SK-N-SH (cell line): ENCODE measurements at regions not wholly inside any gene's neighbourhood (a gene's known extent, or its start where the extent isn't known, plus 50 kb on each side); places are given as distances from the start of the nearest gene placed in this dataset.
A peak's percentile ranks its signal among the peaks of the same experiment; 100 is the strongest.

Experiments
- CTCF ChIA-PET: fragments of 300-600, 350-600 bp; formaldehyde crosslinking; extraction: SDS; loops from one replicate; lab custom pipeline; 2021; lab: Yijun Ruan, JAX
- POLR2A ChIA-PET: fragments of 350-600 bp; sonication (Branson Sonifier 250); formaldehyde crosslinking; extraction: SDS; loops from one replicate; lab custom pipeline; 2020; ENCODE audit warnings: antibody characterized with exemption, inconsistent platforms; lab: Yijun Ruan, JAX
- DNase-seq: peaks from one replicate; pipeline ENCODE4 v3.0.0; 2012
- H2AFZ ChIP-seq: fragments of 200-600 bp; sonication (generic); 2 replicates; pipeline ENCODE4 v1.8.1; 2016; ENCODE audit warnings: antibody characterized with exemption, mild to moderate bottlenecking, low read depth
- H3F3A ChIP-seq: fragments of 200-600 bp; sonication (generic); replicated peaks from 2 replicates; pipeline ENCODE3; 2016; ENCODE audit warnings: antibody characterized with exemption, mild to moderate bottlenecking; ENCODE audit not compliant: insufficient read depth
- H3K27ac ChIP-seq, 2 experiments: fragments of 200-500 bp in 1 of 2; fragments of 200-600 bp in 1 of 2; sonication (Bioruptor generic) in 1 of 2; sonication (generic), shearing (Covaris generic) in 1 of 2; 2 replicates each; pipeline versions ENCODE4 v1.5.1 to v1.6.1; 2014 to 2016; ENCODE audit warnings: low read depth in 2 of 2, inconsistent platforms in 1 of 2, low read length in 1 of 2, mild to moderate bottlenecking in 1 of 2, mixed read lengths in 1 of 2
- H3K27me3 ChIP-seq: fragments of 200-600 bp; sonication (generic), shearing (Covaris generic); 2 replicates; pipeline ENCODE4 v1.6.1; 2016; ENCODE audit warnings: mixed run types; ENCODE audit not compliant: insufficient read depth
- H3K36me3 ChIP-seq, 2 experiments: fragments of 200-500 bp in 1 of 2; fragments of 200-600 bp in 1 of 2; sonication (Bioruptor generic) in 1 of 2; sonication (generic) in 1 of 2; replicated peaks in 1 of 2; 2 replicates each; pipeline versions ENCODE3 to v1.5.1; 2014 to 2016; ENCODE audit warnings: low read length in 1 of 2, mild to moderate bottlenecking in 1 of 2; ENCODE audit not compliant: insufficient read depth in 2 of 2, control insufficient read depth in 1 of 2
- H3K4me1 ChIP-seq, 2 experiments: fragments of 200-500 bp in 1 of 2; fragments of 200-600 bp in 1 of 2; sonication (Bioruptor generic) in 1 of 2; sonication (generic), shearing (Covaris generic) in 1 of 2; 2 replicates each; pipeline versions ENCODE4 v1.5.1 to v1.6.1; 2014 to 2016; ENCODE audit warnings: low read depth in 1 of 2, low read length in 1 of 2, mixed run types in 1 of 2; ENCODE audit not compliant: insufficient read depth in 2 of 2, control insufficient read depth in 1 of 2
- H3K4me2 ChIP-seq: fragments of 200-600 bp; sonication (generic), shearing (Covaris generic); 2 replicates; pipeline ENCODE4 v1.6.1; 2017; ENCODE audit warnings: mixed run types
- H3K4me3 ChIP-seq, 2 experiments: fragments of 200-500 bp in 1 of 2; fragments of 200-600 bp in 1 of 2; sonication (Bioruptor generic) in 1 of 2; sonication (generic), shearing (Covaris generic) in 1 of 2; 2 replicates each; pipeline versions ENCODE4 v1.5.1 to v1.8.1; 2014 to 2016; ENCODE audit warnings: low read depth in 2 of 2, inconsistent platforms in 1 of 2, low read length in 1 of 2, mild to moderate bottlenecking in 1 of 2, mixed read lengths in 1 of 2, moderate library complexity in 1 of 2
- H3K79me2 ChIP-seq: fragments of 200-600 bp; sonication (generic); 2 replicates; pipeline ENCODE4 v1.8.1; 2017; ENCODE audit warnings: mild to moderate bottlenecking; ENCODE audit not compliant: insufficient read depth
- H3K9ac ChIP-seq: fragments of 200-600 bp; sonication (generic); 2 replicates; pipeline ENCODE4 v1.6.1; 2017; ENCODE audit warnings: mixed run types
- H3K9me2 ChIP-seq: fragments of 200-600 bp; sonication (generic); 2 replicates; pipeline ENCODE4 v1.6.1; 2017; ENCODE audit warnings: mixed run types
- H3K9me3 ChIP-seq: fragments of 200-600 bp; sonication (generic); 2 replicates; pipeline ENCODE4 v1.6.1; 2017; ENCODE audit warnings: mixed run types, mild to moderate bottlenecking, moderate library complexity
- H4K20me1 ChIP-seq: fragments of 200-600 bp; sonication (generic); 2 replicates; pipeline ENCODE4 v1.6.1; 2017; ENCODE audit warnings: mild to moderate bottlenecking, mixed run types; ENCODE audit not compliant: insufficient read depth
- CTCF ChIP-seq: fragments of 200-600 bp; sonication (generic); IDR thresholded peaks from 2 replicates; pipeline ENCODE4 v1.6.1; 2017; ENCODE audit warnings: antibody characterized with exemption, mild to moderate bottlenecking, moderate library complexity
- EP300 ChIP-seq, 2 experiments: IDR thresholded peaks; 2 replicates each; pipeline versions ENCODE4 v1.4.0 to v1.6.1; 2012; ENCODE audit warnings: borderline replicate concordance in 1 of 2, low read depth in 1 of 2, low read length in 1 of 2
- FOSL2 ChIP-seq: IDR thresholded peaks from 2 replicates; pipeline ENCODE4 v1.4.0; 2012; ENCODE audit warnings: low read depth, mild to moderate bottlenecking, moderate library complexity, borderline replicate concordance
- FOXM1 ChIP-seq: IDR thresholded peaks from 2 replicates; pipeline ENCODE4 v1.4.0; 2012; ENCODE audit warnings: low read depth, mild to moderate bottlenecking
- JUND ChIP-seq: IDR thresholded peaks from 2 replicates; pipeline ENCODE4 v1.4.0; 2012
- MEF2A ChIP-seq: IDR thresholded peaks from 2 replicates; pipeline ENCODE4 v1.4.0; 2012; ENCODE audit warnings: low read depth, borderline replicate concordance
- NFIC ChIP-seq: IDR thresholded peaks from 2 replicates; pipeline ENCODE4 v1.4.0; 2012; ENCODE audit warnings: borderline replicate concordance
- PBX3 ChIP-seq: IDR thresholded peaks from 2 replicates; pipeline ENCODE4; 2012
- RAD21 ChIP-seq: IDR thresholded peaks from 2 replicates; pipeline ENCODE4 v1.6.1; 2012; ENCODE audit warnings: mild to moderate bottlenecking, low read length
- SIN3A ChIP-seq: IDR thresholded peaks from 2 replicates; pipeline ENCODE4 v1.6.1; 2012; ENCODE audit warnings: low read depth, mild to moderate bottlenecking, low read length, moderate library complexity, borderline replicate concordance
- TCF12 ChIP-seq: IDR thresholded peaks from 2 replicates; pipeline ENCODE4 v1.4.0; 2012
- TEAD4 ChIP-seq: IDR thresholded peaks from 2 replicates; pipeline ENCODE4 v1.4.0; 2012; ENCODE audit warnings: mild to moderate bottlenecking, borderline replicate concordance; ENCODE audit not compliant: insufficient read depth
- WGBS: methylation state at CpG from one replicate; pipeline ENCODE4 v1.1.6; 2017; ENCODE audit warnings: low lambda C conversion rate; 5-methylcytosine and 5-hydroxymethylcytosine counted together

- no peak overlapping the region for H2AFZ ChIP-seq
- no peak overlapping the region for H3K27ac ChIP-seq
- CTCF ChIA-PET, result interaction anchor here (1.9 kb wide), 1 partner anchor 33 kb away, joined by 6 read pairs; no protein-coding TSS in a partner anchor
- no peak overlapping the region for H3K4me2 ChIP-seq
- H3K4me1 ChIP-seq, result peaks cover 0 to 4% of the 10 kb centered on the region in 2 experiments; a peak in 1 of 4 replicates
- DNase-seq, result no peak
- peaks cover 10% of the 10 kb centered on the region for H3F3A ChIP-seq
- H3K27me3 ChIP-seq, result no peaks in the 10 kb centered on the region
- 43% methylated on average over 3 of the region's 3 CpGs for WGBS
- H3K36me3 ChIP-seq, result no peaks in the 10 kb centered on the region
- no peak overlapping the region for H3K9ac ChIP-seq
- no peaks in the 10 kb centered on the region for H3K9me2 ChIP-seq
- H4K20me1 ChIP-seq, result no peaks in the 10 kb centered on the region
- POLR2A ChIA-PET, result no interaction called here
- no peak for TF ChIP-seq CTCF
- no peaks in the 10 kb centered on the region for H3K9me3 ChIP-seq
- no peak overlapping the region for H3K4me3 ChIP-seq
- no peaks in the 10 kb centered on the region for H3K79me2 ChIP-seq
Observed at GRCh38 chr7:34354011-34354410, 304.0 kb upstream of the NPSR1 start.

GRCh38 chr7:34354899-34355298 is 303.1 kb upstream of the NPSR1 start:
- CTCF ChIA-PET, result interaction anchor here (4.0 kb wide), 1 partner anchor 34 kb away, joined by 17 read pairs; no protein-coding TSS in a partner anchor
- peaks cover 10% of the 10 kb centered on the region for H3F3A ChIP-seq
- peak overlapping the region; percentile 50; the same call in 1 of the 2 replicates for H2AFZ ChIP-seq
- H3K27ac ChIP-seq, result peak overlapping the region; percentile 51 to 60; a peak in 3 of 4 replicates
- peaks cover 0 to 4% of the 10 kb centered on the region in 2 experiments; a peak in 1 of 4 replicates for H3K4me1 ChIP-seq
- no peaks in the 10 kb centered on the region for H3K9me2 ChIP-seq
- DNase-seq, result no peak
- peak; percentile 78 for TF ChIP-seq FOSL2
- no peak for TF ChIP-seq FOXM1
- TF ChIP-seq CTCF, result no peak
- TF ChIP-seq JUND, result peak; percentile 56
- no peak for TF ChIP-seq TCF12
- no peak for TF ChIP-seq TEAD4
- no peak for TF ChIP-seq SIN3A
- peak; percentile 25; the same call in 1 of the 2 replicates for TF ChIP-seq MEF2A
- peak in 1 of 2 experiments; percentile 13; a peak in 1 of 4 replicates for TF ChIP-seq EP300 (IDR thresholded peaks at IDR 0.05; ENCODE audit: borderline replicate concordance in 1 of 2, low read depth in 1 of 2, low read length in 1 of 2)
- TF ChIP-seq RAD21, result no peak
- no peak for TF ChIP-seq NFIC
- TF ChIP-seq PBX3, result 0 out of 2 replicates have a peak, but pooled peaks have one; percentile 30
- H3K79me2 ChIP-seq, result no peaks in the 10 kb centered on the region
- no peak overlapping the region for H3K9ac ChIP-seq
- no peaks in the 10 kb centered on the region for H4K20me1 ChIP-seq
- peak overlapping the region; percentile 26; the same call in 1 of the 2 replicates for H3K4me2 ChIP-seq
- H3K9me3 ChIP-seq, result no peaks in the 10 kb centered on the region
- H3K4me3 ChIP-seq, result no peak overlapping the region
- H3K27me3 ChIP-seq, result no peaks in the 10 kb centered on the region
- POLR2A ChIA-PET, result no interaction called here
- H3K36me3 ChIP-seq, result no peaks in the 10 kb centered on the region
